ENCODE measurements at regions not wholly inside any gene's neighbourhood (a gene's known extent, or its start where the extent isn't known, plus 50 kb on each side); places are given as distances from the start of the nearest gene placed in this dataset.

DNA sequence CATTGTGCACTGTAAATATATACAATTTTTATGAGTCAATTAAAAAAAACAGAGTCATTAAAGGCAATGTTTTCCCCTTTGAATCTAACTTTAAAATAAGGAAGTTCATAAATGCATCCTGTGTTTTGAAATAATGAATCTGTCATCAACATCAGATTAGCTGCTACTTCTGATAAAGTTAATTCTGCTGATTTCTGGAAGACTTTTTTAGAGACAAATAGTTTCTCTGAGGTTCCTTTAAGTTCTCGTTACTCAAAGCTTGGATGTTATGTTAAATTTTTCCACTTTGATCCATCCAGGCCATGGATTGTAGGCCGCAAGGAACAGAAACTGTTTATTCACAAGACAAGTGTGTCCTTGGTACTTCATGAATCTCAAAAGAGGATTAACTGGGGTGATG is 115.5 kb downstream of the CARTPT start:
- Histone ChIP-seq H3K4me3 (no peak overlapping the region), H3K9me3 (no peaks in the 10 kb centered on the region), H3K27me3 (no peaks in the 10 kb centered on the region), H3K27ac (no peak overlapping the region), H3K4me1 (peaks cover 32% of the 10 kb centered on the region), H3K36me3 (ENCODE audit: low read depth, missing control alignments) (no peaks in the 10 kb centered on the region)
- TF ChIP-seq POLR2A (IDR thresholded peaks at IDR 0.05) = no peak
- TF ChIP-seq, protein P1, sequence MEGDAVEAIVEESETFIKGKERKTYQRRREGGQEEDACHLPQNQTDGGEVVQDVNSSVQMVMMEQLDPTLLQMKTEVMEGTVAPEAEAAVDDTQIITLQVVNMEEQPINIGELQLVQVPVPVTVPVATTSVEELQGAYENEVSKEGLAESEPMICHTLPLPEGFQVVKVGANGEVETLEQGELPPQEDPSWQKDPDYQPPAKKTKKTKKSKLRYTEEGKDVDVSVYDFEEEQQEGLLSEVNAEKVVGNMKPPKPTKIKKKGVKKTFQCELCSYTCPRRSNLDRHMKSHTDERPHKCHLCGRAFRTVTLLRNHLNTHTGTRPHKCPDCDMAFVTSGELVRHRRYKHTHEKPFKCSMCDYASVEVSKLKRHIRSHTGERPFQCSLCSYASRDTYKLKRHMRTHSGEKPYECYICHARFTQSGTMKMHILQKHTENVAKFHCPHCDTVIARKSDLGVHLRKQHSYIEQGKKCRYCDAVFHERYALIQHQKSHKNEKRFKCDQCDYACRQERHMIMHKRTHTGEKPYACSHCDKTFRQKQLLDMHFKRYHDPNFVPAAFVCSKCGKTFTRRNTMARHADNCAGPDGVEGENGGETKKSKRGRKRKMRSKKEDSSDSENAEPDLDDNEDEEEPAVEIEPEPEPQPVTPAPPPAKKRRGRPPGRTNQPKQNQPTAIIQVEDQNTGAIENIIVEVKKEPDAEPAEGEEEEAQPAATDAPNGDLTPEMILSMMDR (IDR thresholded peaks at IDR 0.05) = no peak
- 81 to 82% methylated on average over 2 of the region's 2 CpGs for WGBS, 2 donors
- no peak for DNase-seq
- intact Hi-C loops (cut with DNase I; ENCODE audit: low total_unique reads) = no loop called here

DNA sequence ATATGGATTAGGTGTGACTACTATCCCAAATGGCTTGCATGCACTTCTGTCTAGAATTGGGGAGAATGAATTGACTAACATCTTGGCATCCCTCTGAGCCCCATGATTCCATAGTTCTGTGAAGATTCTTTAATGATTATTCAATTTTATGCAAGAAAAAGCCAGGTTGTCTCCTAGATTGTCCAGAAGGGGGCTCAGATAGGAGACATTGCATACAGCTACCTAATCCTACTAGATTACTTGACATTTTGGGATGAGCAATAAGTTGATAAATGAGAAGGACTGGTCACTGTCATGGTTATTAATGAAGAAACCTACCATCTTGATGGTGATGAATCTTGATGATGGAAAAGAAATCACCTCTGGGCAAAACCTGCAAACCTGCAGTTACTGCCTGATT is 117.0 kb downstream of the CARTPT start:
- TF ChIP-seq, protein P1 (IDR thresholded peaks at IDR 0.05) = no peak
- no peak for TF ChIP-seq POLR2A (IDR thresholded peaks at IDR 0.05)
- no peak for DNase-seq
- intact Hi-C loops (cut with DNase I; ENCODE audit: low total_unique reads) = no loop called here

DNA sequence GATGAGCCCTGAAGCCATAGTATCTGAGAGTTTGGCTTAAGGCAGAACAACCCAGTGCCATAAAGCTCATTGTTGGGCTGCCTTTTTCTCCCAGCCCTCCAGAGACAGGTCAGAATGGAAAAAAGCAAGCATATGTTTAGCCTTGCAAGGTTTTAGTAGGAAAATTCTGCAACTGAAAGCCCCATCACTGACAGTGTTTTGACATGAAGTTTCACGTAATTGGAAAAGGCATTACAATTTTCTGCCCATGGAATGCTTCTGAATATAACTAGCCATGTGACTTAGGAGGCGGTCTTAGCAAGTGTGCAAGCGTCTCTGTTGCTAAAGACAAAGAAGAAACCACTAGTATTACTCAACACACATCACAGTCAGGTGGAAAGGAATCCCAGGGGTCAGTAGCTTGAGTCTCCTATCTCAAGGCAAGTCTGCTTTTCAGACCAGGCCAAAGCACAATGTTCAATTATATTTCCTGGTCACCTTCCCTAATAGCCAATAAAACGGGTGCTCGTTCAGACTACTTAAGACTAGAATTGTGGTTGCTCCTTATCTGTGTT is 117.6 kb downstream of the CARTPT start:
- intact Hi-C loops (cut with DNase I; ENCODE audit: low total_unique reads) = no loop called here

More for the DNA sequence above, 117.0 kb downstream of the CARTPT start:
- Histone ChIP-seq H3K27ac (no peak overlapping the region), H3K4me3 (no peak overlapping the region), H3K36me3 (ENCODE audit: low read depth, missing control alignments) (no peaks in the 10 kb centered on the region), H3K4me1 (peaks cover 18% of the 10 kb centered on the region), H3K9me3 (no peaks in the 10 kb centered on the region), H3K27me3 (no peaks in the 10 kb centered on the region)

DNA sequence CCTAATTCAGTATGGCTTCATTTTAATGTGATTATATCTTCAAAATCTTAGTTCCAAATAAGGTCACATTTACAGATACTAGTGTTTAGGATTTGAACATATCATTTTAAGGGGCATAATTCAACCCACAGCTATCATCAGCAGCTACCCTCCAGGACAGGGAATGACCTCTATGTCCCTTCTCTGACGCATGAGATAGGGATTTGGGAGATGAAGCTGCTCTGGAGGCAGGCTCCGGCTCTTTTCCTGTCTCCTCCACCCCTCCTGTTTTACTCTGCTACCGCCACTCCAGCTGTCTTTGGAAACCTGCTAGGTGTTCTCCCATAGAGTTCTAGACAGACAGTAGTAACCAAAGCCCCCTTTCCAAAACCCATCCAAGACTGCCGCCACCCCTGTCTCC is 119.2 kb downstream of the CARTPT start:
- H3K27ac ChIP-seq = no peak overlapping the region
- no peak for DNase-seq
- H3K4me1 ChIP-seq = peaks cover 16% of the 10 kb centered on the region
- no peaks in the 10 kb centered on the region for H3K36me3 ChIP-seq (ENCODE audit: low read depth, missing control alignments)
- H3K4me3 ChIP-seq = no peak overlapping the region
- intact Hi-C loops (cut with DNase I; ENCODE audit: low total_unique reads) = no loop called here
- no peaks in the 10 kb centered on the region for H3K9me3 ChIP-seq
- no peaks in the 10 kb centered on the region for H3K27me3 ChIP-seq
- TF ChIP-seq, protein P1 (IDR thresholded peaks at IDR 0.05) = no peak
- no peak for TF ChIP-seq POLR2A (IDR thresholded peaks at IDR 0.05)
- WGBS, 2 donors = 89 to 94% methylated on average over 4 of the region's 4 CpGs

More for the DNA sequence above, 117.6 kb downstream of the CARTPT start:
- WGBS, 2 donors = 59 to 67% methylated on average over 5 of the region's 5 CpGs
- TF ChIP-seq POLR2A (IDR thresholded peaks at IDR 0.05) = no peak
- TF ChIP-seq, protein P1 (IDR thresholded peaks at IDR 0.05) = no peak
- Histone ChIP-seq H3K27ac (peak overlapping the region; percentile 24 to 50), H3K9me3 (no peaks in the 10 kb centered on the region), H3K36me3 (ENCODE audit: low read depth, missing control alignments) (no peaks in the 10 kb centered on the region), H3K27me3 (no peaks in the 10 kb centered on the region), H3K4me3 (no peak overlapping the region), H3K4me1 (peaks cover 16% of the 10 kb centered on the region)
- no peak for DNase-seq

Data from testis (tissue), 2 donors.